Mucosa of rectum (tissue), 2 donors: ENCODE measurements at regions not wholly inside any gene's neighbourhood (a gene's known extent, or its start where the extent isn't known, plus 50 kb on each side); places are given as distances from the start of the nearest gene placed in this dataset.

Experiments used
- H3K27ac ChIP-seq, 2 donors: one replicate each; pipeline ENCODE4 v1.7.0; 2013; ENCODE audit warnings: inconsistent platforms in 2 of 2, low read depth in 2 of 2, low read length in 2 of 2
- H3K27me3 ChIP-seq, 2 donors: one replicate each; pipeline ENCODE4 v1.7.0; 2013; ENCODE audit warnings: low read length in 2 of 2; ENCODE audit not compliant: control insufficient read depth in 2 of 2, insufficient read depth in 2 of 2
- H3K36me3 ChIP-seq, 2 donors: one replicate each; pipeline ENCODE4 v1.7.0; 2013; ENCODE audit warnings: low read length in 2 of 2; ENCODE audit not compliant: control insufficient read depth in 2 of 2, insufficient read depth in 2 of 2
- H3K4me1 ChIP-seq, 2 donors: one replicate each; pipeline ENCODE4 v1.7.0; 2013; ENCODE audit warnings: low read length in 2 of 2, mild to moderate bottlenecking in 1 of 2; ENCODE audit not compliant: control insufficient read depth in 2 of 2, insufficient read depth in 2 of 2
- H3K4me3 ChIP-seq, 2 donors: one replicate each; pipeline ENCODE4 v1.7.0; 2013; ENCODE audit warnings: low read length in 2 of 2
- H3K9ac ChIP-seq, 2 donors: one replicate each; pipeline ENCODE4 v1.7.0; 2013; ENCODE audit warnings: low read length in 2 of 2, low read depth in 1 of 2, mild to moderate bottlenecking in 1 of 2
- H3K9me3 ChIP-seq, 2 donors: one replicate each; pipeline ENCODE4 v1.7.0; 2013; ENCODE audit warnings: low read length in 2 of 2; ENCODE audit not compliant: control insufficient read depth in 2 of 2
- donor health status: healthy.
- donor health status: Normal muscosa, but diverticular disease.

- Histone ChIP-seq H3K27ac (no peak overlapping the region), H3K9ac (no peak overlapping the region), H3K27me3 (no peaks in the 10 kb centered on the region), H3K9me3 (no peaks in the 10 kb centered on the region), H3K4me3 (no peak overlapping the region), H3K4me1 (no peaks in the 10 kb centered on the region), H3K36me3 (no peaks in the 10 kb centered on the region)
Measured at GRCh38 chr10:123417414-123417813, 248.7 kb upstream of the GPR26 start.

- no peak overlapping the region for H3K27ac ChIP-seq
- H3K9me3 ChIP-seq = no peaks in the 10 kb centered on the region
- H3K27me3 ChIP-seq = peaks cover 0 to 2% of the 10 kb centered on the region in 2 donors
- no peaks in the 10 kb centered on the region for H3K36me3 ChIP-seq
- H3K9ac ChIP-seq = no peak overlapping the region
- no peak overlapping the region for H3K4me3 ChIP-seq
- H3K4me1 ChIP-seq = no peaks in the 10 kb centered on the region
Measured at GRCh38 chr10:123421461-123421860, 244.7 kb upstream of the GPR26 start.

GRCh38 chr10:123422261-123422660, 243.9 kb upstream of the GPR26 start:
- H3K4me1 ChIP-seq = no peaks in the 10 kb centered on the region
- H3K9ac ChIP-seq = no peak overlapping the region
- H3K27me3 ChIP-seq = peaks cover 0 to 2% of the 10 kb centered on the region in 2 donors
- no peaks in the 10 kb centered on the region for H3K9me3 ChIP-seq
- H3K27ac ChIP-seq = no peak overlapping the region
- H3K4me3 ChIP-seq = no peak overlapping the region
- H3K36me3 ChIP-seq = no peaks in the 10 kb centered on the region

- no peaks in the 10 kb centered on the region for H3K9me3 ChIP-seq
- H3K27ac ChIP-seq = no peak overlapping the region
- no peaks in the 10 kb centered on the region for H3K36me3 ChIP-seq
- no peaks in the 10 kb centered on the region for H3K4me1 ChIP-seq
- H3K4me3 ChIP-seq = no peak overlapping the region
- peaks cover 5 to 7% of the 10 kb centered on the region in 2 donors for H3K27me3 ChIP-seq
- H3K9ac ChIP-seq = no peak overlapping the region
Measured at GRCh38 chr10:123424537-123424936, 241.6 kb upstream of the GPR26 start.

GRCh38 chr10:123425680-123426079, 240.5 kb upstream of the GPR26 start:
- Histone ChIP-seq H3K36me3 (no peaks in the 10 kb centered on the region), H3K9ac (no peak overlapping the region), H3K9me3 (no peaks in the 10 kb centered on the region), H3K27me3 (peaks cover 5 to 7% of the 10 kb centered on the region in 2 donors), H3K4me3 (no peak overlapping the region), H3K27ac (no peak overlapping the region), H3K4me1 (no peaks in the 10 kb centered on the region)

- H3K9me3 ChIP-seq = no peaks in the 10 kb centered on the region
- H3K27me3 ChIP-seq = peaks cover 5 to 7% of the 10 kb centered on the region in 2 donors
- H3K4me1 ChIP-seq = no peaks in the 10 kb centered on the region
- H3K9ac ChIP-seq = no peak overlapping the region
- no peak overlapping the region for H3K27ac ChIP-seq
- H3K4me3 ChIP-seq = no peak overlapping the region
- H3K36me3 ChIP-seq = no peaks in the 10 kb centered on the region
Measured at GRCh38 chr10:123427165-123427786, 238.9 kb upstream of the GPR26 start.

- peaks cover 5 to 7% of the 10 kb centered on the region in 2 donors for H3K27me3 ChIP-seq
- H3K27ac ChIP-seq = no peak overlapping the region
- H3K4me1 ChIP-seq = no peaks in the 10 kb centered on the region
- no peaks in the 10 kb centered on the region for H3K36me3 ChIP-seq
- no peaks in the 10 kb centered on the region for H3K9me3 ChIP-seq
- no peak overlapping the region for H3K9ac ChIP-seq
- no peak overlapping the region for H3K4me3 ChIP-seq
Measured at GRCh38 chr10:123428391-123428790, 237.8 kb upstream of the GPR26 start.

GRCh38 chr10:123429706-123430221, 236.4 kb upstream of the GPR26 start:
- no peaks in the 10 kb centered on the region for H3K36me3 ChIP-seq
- no peak overlapping the region for H3K9ac ChIP-seq
- H3K9me3 ChIP-seq = no peaks in the 10 kb centered on the region
- peaks cover 5 to 7% of the 10 kb centered on the region in 2 donors for H3K27me3 ChIP-seq
- H3K27ac ChIP-seq = no peak overlapping the region
- no peaks in the 10 kb centered on the region for H3K4me1 ChIP-seq
- H3K4me3 ChIP-seq = no peak overlapping the region

- Histone ChIP-seq H3K9ac (no peak overlapping the region), H3K27me3 (peaks cover 4 to 9% of the 10 kb centered on the region in 2 donors), H3K27ac (no peak overlapping the region), H3K9me3 (no peaks in the 10 kb centered on the region), H3K36me3 (no peaks in the 10 kb centered on the region), H3K4me3 (no peak overlapping the region), H3K4me1 (no peaks in the 10 kb centered on the region)
Measured at GRCh38 chr10:123433539-123433938, 232.6 kb upstream of the GPR26 start.

GRCh38 chr10:123434435-123435039, 231.6 kb upstream of the GPR26 start:
- Histone ChIP-seq H3K36me3 (no peaks in the 10 kb centered on the region), H3K4me3 (no peak overlapping the region), H3K27me3 (peaks cover 0 to 3% of the 10 kb centered on the region in 2 donors), H3K9ac (no peak overlapping the region), H3K27ac (no peak overlapping the region), H3K9me3 (no peaks in the 10 kb centered on the region), H3K4me1 (no peaks in the 10 kb centered on the region)
